NCI-H345 treated with DMSO at 0.1 percent for 48 hours (cell line): ENCODE measurements at regions not wholly inside any gene's neighbourhood (a gene's known extent, or its start where the extent isn't known, plus 50 kb on each side); places are given as distances from the start of the nearest gene placed in this dataset.
A peak's percentile ranks its signal among the peaks of the same experiment; 100 is the strongest.

Source experiments
- DNase-seq: peaks from one replicate; lab custom pipeline; 2025; ENCODE audit not compliant: unreplicated experiment; lab: John Stamatoyannopoulos, UW

GRCh38 chr3:190252080-190252479 is 70.2 kb downstream of the CLDN1 start:
- no peak for DNase-seq

DNA sequence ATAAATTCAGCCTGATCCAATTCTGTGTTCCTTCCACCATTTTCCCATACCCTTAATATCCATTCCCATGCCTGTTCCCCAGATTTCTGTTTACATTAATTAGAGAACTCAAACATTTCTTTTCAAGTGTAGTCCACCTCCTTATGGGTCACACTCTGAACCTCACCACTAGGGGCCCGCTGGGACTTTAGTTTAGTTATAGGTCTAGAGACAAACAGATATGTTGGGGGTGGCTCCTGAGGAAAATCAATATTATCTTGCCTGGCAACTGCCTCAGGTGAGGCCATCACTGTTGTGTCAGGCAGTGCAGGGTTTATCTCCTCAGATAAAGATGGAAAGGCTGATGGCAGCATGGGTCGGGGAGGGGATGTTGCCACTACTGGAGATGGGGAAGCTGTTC is 72.8 kb downstream of the CLDN1 start:
- no peak for DNase-seq

DNA sequence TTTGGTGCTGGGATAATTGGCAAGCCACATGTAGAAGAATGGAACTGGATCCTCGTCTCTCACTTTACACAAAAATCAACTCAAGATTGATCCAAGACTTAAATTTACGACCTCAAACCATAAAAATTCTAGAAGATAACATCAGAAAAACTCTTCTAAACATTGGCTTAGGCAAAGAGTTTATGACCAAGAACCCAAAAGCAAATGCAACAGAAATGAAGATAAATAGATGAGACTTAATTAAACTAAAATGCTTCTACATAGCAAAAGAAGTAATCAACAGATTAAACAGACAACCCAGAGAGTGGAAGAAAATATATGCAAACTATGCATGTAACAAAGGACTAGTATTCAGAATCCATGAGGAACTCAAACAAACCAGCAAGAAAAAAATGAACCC is 80.1 kb downstream of the CLDN1 start:
- no peak for DNase-seq

- DNase-seq = no peak
Observed at GRCh38 chr3:190239325-190239724, 82.9 kb downstream of the CLDN1 start.

- no peak for DNase-seq
Observed at GRCh38 chr3:190238871-190239270, 83.4 kb downstream of the CLDN1 start.

DNA sequence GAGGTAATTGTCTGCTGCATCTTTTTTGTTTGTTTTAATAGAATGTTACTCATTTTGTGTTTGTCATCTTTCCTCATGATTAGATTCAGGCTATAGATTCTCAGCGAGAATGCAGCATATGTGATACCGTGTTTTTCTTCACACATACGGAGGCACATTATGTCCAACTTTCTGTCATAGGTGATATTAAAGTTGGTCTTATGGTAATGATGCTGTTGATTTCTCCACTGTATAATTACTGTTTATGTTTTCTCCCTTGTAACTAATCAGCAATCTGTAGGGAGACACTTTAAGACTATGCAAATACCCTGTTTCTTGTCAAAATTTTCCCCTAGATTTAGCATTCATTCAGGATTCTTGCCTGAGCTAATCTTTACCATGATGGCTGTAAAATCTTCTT is 87.6 kb downstream of the CLDN1 start:
- DNase-seq = no peak

DNA sequence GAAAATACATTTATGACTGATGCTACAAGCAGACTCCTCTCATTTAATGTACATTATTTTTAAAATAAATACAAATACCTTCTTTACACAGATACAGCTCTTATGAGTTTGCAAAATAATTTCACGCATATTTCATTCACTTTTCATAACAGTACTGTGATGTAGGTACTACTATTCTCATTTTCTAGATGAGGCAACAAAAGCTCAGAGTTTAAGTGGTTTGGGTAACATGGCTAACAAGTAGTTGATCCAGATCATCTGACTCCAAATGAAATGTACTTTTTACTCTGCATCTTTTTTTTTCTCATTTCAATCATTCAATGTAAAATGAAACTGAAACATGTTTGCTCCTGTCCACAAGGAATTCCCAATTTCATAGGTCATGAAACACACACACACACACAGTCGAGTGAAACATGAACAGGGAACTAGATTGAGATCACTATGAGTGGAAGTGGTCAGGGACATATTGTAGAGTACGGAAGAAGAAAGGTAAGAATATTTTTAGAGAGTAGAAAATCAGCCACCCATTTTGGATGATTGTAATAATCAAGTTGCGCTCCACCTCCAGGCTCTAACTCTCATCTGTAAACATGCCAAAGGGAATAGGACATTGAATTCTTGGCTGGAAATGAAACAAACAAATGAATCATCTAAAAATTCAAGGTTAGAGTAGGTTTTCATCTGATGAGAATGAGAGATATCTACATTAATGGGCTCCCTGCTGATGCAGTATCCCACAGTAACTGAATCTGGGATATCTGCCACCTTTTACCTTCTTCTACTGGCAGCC is 92.4 kb downstream of the CLDN1 start:
- no peak for DNase-seq

DNA sequence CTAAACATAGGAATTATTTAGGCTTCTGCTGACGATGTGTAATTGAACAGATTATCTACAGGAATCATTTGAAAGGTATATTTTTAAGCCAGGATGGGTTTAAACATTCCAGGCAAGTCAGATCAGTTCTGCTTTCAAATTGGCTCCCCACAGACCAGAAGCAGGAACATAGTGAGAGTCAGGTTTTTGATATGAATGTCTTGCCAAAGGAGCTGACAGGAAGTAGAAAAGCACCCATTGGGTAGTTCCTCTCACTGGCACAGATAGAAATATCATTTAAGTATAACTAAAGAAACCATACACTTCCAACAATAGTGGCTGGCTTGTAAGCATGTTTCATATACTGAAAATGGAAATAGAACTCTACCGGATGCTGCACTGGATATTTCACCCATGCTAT is 95.2 kb downstream of the CLDN1 start:
- DNase-seq = no peak

DNA sequence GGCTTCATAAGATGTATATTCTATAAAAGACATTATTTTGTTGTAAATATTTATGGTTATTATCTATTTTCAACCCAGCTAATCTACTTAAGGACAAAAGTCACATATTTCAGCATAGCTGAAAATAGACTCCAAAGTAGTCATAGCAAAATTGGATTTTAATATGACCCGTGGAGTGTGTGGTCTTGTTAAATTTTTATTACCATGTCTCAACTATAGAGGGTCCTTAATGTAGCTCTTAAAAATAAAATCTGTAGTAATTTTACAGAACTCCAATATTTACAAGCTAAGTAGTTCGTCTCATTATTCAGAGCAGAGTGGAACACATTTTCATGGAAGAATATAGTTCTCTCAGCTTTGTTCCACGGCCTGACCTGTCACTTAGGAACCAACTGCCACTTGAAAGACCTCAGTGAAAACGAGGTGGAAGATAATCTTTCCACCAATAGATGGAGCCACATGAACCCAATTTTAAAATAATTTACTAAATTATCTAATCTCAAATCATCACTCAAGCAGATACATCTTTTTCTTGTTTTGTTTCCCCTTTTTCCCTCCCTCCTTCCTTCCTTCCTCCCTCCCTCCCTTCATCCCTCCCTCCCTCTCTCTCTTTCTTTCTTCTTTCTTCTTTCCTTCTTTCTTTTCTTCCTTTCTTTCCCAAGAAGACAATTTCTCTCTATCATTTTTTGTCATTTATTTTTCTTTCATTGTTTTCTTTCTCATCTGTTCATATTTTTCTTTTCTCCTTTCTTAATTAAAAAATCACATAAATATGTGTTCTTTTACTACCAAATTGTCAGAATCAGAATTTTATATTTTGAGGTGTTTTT is 97.2 kb downstream of the CLDN1 start:
- DNase-seq = peak; percentile 52

DNA sequence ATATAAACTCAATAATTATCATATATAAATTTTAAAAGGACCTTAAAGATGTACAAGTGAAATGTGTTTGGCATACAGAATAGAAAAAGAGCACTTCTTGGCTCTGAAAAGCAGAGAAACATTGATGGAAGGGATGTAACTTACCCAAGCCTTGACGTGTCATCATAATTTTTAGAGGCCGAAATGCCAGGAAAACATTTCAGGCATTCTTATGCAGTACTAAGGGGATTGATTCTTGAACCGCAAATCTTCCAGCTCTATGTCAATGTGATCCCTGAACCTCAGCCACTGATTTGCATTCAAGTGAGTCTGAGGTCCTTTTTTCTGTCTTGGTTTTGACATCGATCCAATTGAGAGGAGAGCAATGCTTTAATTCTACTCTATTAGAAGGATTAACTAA is 97.8 kb downstream of the CLDN1 start:
- no peak for DNase-seq

GRCh38 chr3:190222916-190223315 is 99.3 kb downstream of the CLDN1 start:
- no peak for DNase-seq

GRCh38 chr3:190222360-190222759 is 99.9 kb downstream of the CLDN1 start:
- no peak for DNase-seq

DNA sequence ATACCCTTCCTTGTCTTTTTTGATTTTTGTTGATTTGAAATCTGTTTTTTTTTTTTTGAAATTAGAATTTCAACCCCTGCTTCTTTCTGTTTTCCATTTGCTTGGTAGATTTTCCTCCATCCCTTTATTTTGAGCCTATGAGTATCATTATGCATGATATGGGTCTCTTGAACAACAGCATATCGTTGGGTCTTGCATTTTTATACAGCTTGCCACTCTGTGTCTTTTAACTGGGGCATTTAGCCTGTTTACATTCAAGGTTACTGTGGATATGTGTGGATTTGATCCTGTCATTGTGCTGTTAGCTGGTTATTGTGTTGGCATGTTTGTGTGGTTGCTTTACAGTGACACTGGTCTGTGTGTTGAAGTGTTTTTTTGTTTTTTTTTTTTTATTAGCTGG is 99.7 kb upstream of the P3H2 start:
- no peak for DNase-seq

DNA sequence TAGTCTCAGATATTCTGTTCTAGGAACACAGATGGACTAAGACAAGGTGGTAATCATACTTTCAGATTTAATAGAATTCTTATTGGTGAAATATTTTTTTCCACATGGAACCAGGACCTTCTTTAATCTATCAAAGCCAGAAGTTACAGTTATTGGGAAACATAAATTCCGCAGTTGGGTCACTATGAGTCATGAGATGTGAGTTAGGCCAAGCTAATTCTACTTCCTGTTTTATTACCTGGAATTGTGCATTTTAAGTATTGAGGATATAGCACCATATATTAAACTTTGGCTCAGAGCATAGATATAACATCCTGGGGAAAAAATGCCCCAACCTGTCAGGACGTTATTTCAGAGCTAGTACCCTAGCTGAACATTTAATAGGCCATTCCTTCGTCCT is 96.4 kb upstream of the P3H2 start:
- DNase-seq = no peak

DNA sequence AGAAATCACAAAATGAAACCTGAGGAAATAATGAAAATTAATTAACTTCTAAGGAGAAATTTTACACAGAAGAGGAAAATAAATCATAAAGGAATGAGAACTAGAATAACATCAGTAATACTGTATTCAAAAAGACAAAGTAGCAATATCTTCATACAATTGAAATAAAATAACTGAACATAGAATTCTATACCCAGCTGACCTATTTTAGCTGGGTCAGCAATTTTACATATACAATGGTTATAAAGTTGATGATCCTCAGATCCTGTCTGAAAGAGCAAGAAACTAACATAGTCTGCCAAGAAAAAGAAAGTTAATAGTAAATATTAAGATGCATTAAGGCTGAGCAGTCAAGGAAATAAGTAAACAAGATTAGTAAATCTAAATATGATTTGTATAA is 93.0 kb upstream of the P3H2 start:
- DNase-seq = no peak

DNA sequence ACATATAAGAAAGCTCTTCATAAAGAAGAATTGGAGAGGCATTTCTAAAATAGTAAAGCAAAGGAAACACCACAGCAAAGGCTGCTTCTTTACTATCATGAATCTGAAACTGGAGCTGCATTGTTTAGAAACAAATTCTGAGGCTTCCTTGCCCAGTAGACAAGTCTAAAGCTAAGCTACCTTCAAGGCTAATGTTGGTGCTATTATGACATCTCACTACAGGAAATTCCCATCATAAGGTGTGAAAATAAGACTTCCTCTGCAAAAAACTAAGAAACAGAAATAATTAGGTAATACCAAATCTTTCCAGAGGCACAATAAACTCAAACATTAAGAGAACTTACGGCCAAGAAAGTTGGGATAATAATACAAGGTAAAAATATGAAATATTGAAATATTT is 89.9 kb upstream of the P3H2 start:
- no peak for DNase-seq

DNA sequence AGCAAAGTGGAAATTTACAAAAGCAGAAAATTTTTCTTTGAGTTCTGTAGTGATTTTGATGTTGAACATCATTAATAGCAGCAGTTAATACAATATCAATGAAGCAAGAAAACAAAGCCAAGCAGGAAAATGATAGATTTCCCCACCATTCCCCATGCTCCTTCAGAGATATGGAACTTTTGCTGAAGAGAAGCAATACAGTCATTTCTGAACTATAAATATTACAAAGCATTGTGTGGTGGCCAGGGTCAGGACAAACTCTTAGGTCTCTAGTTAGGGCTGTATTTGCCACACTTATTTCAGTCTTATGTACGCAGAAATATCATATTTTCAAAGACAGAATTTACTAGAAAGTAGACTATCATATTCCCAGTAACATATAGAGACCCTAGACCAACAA is 88.8 kb upstream of the P3H2 start:
- DNase-seq = no peak

GRCh38 chr3:190208196-190208595 is 87.5 kb upstream of the P3H2 start:
- DNase-seq = no peak

DNA sequence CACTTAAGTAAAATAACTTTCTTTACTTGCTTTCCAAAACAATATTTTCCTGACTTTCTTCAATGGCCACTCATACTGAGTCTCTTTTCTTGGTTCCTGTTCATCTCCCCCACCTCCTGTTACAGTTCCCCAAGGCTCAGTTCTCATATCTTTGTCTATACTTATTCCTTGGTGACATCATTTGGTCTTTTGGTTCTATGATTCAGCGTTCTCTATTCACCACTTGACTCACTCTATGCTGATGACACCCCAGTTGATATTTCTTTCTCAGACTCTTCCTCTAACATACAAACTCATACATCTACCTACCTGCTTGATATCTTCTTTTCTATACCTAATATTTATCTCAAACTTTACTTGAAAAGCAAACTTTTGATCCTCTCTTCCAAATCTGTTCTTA is 85.0 kb upstream of the P3H2 start:
- DNase-seq = no peak

- no peak for DNase-seq
Observed at GRCh38 chr3:190204200-190204599, 83.5 kb upstream of the P3H2 start.

- DNase-seq = no peak
Observed at GRCh38 chr3:190197346-190197763, 76.7 kb upstream of the P3H2 start.

GRCh38 chr3:190194506-190194905 is 73.8 kb upstream of the P3H2 start:
- no peak for DNase-seq
